GM12878 (cell line): ENCODE measurements at regions not wholly inside any gene's neighbourhood (a gene's known extent, or its start where the extent isn't known, plus 50 kb on each side); places are given as distances from the start of the nearest gene placed in this dataset.

Experiments
- ATAC-seq: fragments of 200-7000 bp; cut with Tn5 transposase; 3 replicates; pipeline ENCODE4 v1.9.1; 2020; ENCODE audit warnings: mild to moderate bottlenecking, moderate library complexity
- BruUV-seq: library from RNA; stranded (reverse); fragments of 400-500 nt; replicated peaks from 2 replicates; lab custom pipeline; 2021; lab: Mats Ljungman, UMichigan
- CTCF ChIA-PET: fragments of 300-600 bp; sonication (Branson Sonifier 250); formaldehyde crosslinking; extraction: SDS; loops from one replicate; lab custom pipeline; 2021; ENCODE audit warnings: inconsistent platforms; lab: Yijun Ruan, JAX
- POLR2A ChIA-PET: fragments of 350-600 bp; formaldehyde crosslinking; extraction: SDS; loops from one replicate; lab custom pipeline; 2021; ENCODE audit warnings: inconsistent platforms; lab: Charles Lee
- RAD21 ChIA-PET: fragments of 300-600 bp; sonication (Branson Sonifier 250); formaldehyde crosslinking; loops from one replicate; lab custom pipeline; 2023; ENCODE audit warnings: antibody characterized with exemption; ENCODE audit not compliant: unreplicated experiment; lab: Charles Lee
- SMC1A ChIA-PET: fragments of 300-600 bp; sonication (Branson Sonifier 250); formaldehyde crosslinking; loops from one replicate; lab custom pipeline; 2023; ENCODE audit not compliant: unreplicated experiment, uncharacterized antibody; lab: Charles Lee
- DNase-seq: peaks from one replicate; pipeline ENCODE4 v3.0.0-alpha.2; 2011; ENCODE audit warnings: low read depth, low spot score
- FAIRE-seq: peaks from 3 replicates; lab custom pipeline; 2011; peaks lifted over from hg19 to GRCh38; lab: Jason Lieb, UNC
- H2AFZ ChIP-seq: 2 replicates; pipeline ENCODE4 v1.6.0; 2011; ENCODE audit warnings: low read depth, low read length, control low read depth; ENCODE audit not compliant: control insufficient read depth
- H3K27ac ChIP-seq: 2 replicates; pipeline ENCODE4 v1.5.1; 2011; ENCODE audit warnings: control low read depth; ENCODE audit not compliant: control insufficient read depth, insufficient read depth
- H3K27me3 ChIP-seq, 2 experiments: replicated peaks in 1 of 2; 2 replicates each; pipeline versions ENCODE4 v1.6.0 to v1.6.1; 2011; ENCODE audit warnings: low read length in 1 of 2; ENCODE audit not compliant: control insufficient read depth in 2 of 2, insufficient read depth in 2 of 2
- H3K36me3 ChIP-seq, 2 experiments: 2 replicates each; pipeline ENCODE4 v1.5.1; 2011; ENCODE audit warnings: low read length in 1 of 2; ENCODE audit not compliant: control insufficient read depth in 2 of 2, insufficient read depth in 2 of 2
- H3K4me1 ChIP-seq: 2 replicates; pipeline ENCODE4 v1.6.1; 2011; ENCODE audit warnings: mild to moderate bottlenecking, low read length, moderate library complexity, mixed read lengths; ENCODE audit not compliant: control insufficient read depth, insufficient read depth
- H3K4me2 ChIP-seq: 2 replicates; pipeline ENCODE4 v1.6.0; 2011; ENCODE audit warnings: control low read depth; ENCODE audit not compliant: control insufficient read depth, insufficient read depth
- H3K4me3 ChIP-seq: fragments of 200-600 bp; sonication (generic); 2 replicates; pipeline ENCODE4 v1.5.1; 2016
- H3K79me2 ChIP-seq: 2 replicates; pipeline ENCODE4 v1.6.0; 2011; ENCODE audit warnings: low read length; ENCODE audit not compliant: control insufficient read depth, insufficient read depth
- H3K9ac ChIP-seq: 2 replicates; pipeline ENCODE4 v1.8.0; 2011; ENCODE audit warnings: low read length, control low read depth, mixed read lengths; ENCODE audit not compliant: control insufficient read depth, insufficient read depth
- H3K9me3 ChIP-seq: replicated peaks from 3 replicates; pipeline ENCODE4 v1.5.1; 2011; ENCODE audit warnings: mild to moderate bottlenecking, low read length; ENCODE audit not compliant: control insufficient read depth, insufficient read depth
- H4K20me1 ChIP-seq: 2 replicates; pipeline ENCODE4 v1.6.0; 2011; ENCODE audit not compliant: control insufficient read depth, insufficient read depth
- BCL11A ChIP-seq: IDR thresholded peaks from 2 replicates; pipeline ENCODE4 v1.6.1; 2011; ENCODE audit warnings: low read depth, low read length
- CHD1 ChIP-seq: IDR thresholded peaks from 2 replicates; pipeline ENCODE4 v1.6.1; 2012; ENCODE audit warnings: low read depth, low read length, improper control_type of control experiment
- CHD2 ChIP-seq: IDR thresholded peaks from 2 replicates; pipeline ENCODE4 v1.6.1; 2011; ENCODE audit warnings: low read depth, low read length, improper control_type of control experiment, borderline replicate concordance
- FOXM1 ChIP-seq: IDR thresholded peaks from 2 replicates; pipeline ENCODE4 v1.6.1; 2012; ENCODE audit warnings: low read depth, mild to moderate bottlenecking, inconsistent platforms, low read length, moderate library complexity
- HDAC6 ChIP-seq: fragments of 200-600 bp; sonication (generic); IDR thresholded peaks from one replicate; pipeline ENCODE4 v1.8.0; 2017; ENCODE audit warnings: antibody characterized with exemption; ENCODE audit not compliant: unreplicated experiment
- JUND ChIP-seq: IDR thresholded peaks from 2 replicates; pipeline ENCODE4 v1.6.1; 2012; ENCODE audit warnings: low read depth, mild to moderate bottlenecking, low read length, improper control_type of control experiment, moderate library complexity
- KDM1A ChIP-seq: fragments of 200-600 bp; sonication (generic); IDR thresholded peaks from 2 replicates; pipeline ENCODE4 v1.6.1; 2016; ENCODE audit warnings: borderline replicate concordance
- SMAD5 ChIP-seq: IDR thresholded peaks from 2 replicates; pipeline ENCODE4 v1.6.1; 2016; ENCODE audit warnings: antibody characterized with exemption, low read depth
- ZNF207 ChIP-seq: fragments of 450-650 bp; IDR thresholded peaks from 2 replicates; pipeline ENCODE4 v1.6.1; 2014; ENCODE audit warnings: antibody characterized with exemption, mild to moderate bottlenecking, borderline replicate concordance
- WGBS: methylation state at CpG from one replicate; pipeline ENCODE4 v1.1.6; 2016; ENCODE audit warnings: low lambda C conversion rate; ENCODE audit not compliant: insufficient replicate concordance, insufficient coverage; ENCODE audit errors: missing lambda C conversion rate; 5-methylcytosine and 5-hydroxymethylcytosine counted together
- in situ Hi-C: fragments of 300-500 bp; cut with MboI; formaldehyde crosslinking; loops from 9 replicates; pipeline ENCODE4 v1.14.3; 2018; ENCODE audit warnings: mixed read lengths
- intact Hi-C: fragments of 100-400 bp; cut with micrococcal nuclease; formaldehyde crosslinking; loops from one replicate; pipeline ENCODE4 v1.14.2; 2022; ENCODE audit not compliant: unreplicated experiment
- TF ChIP-seq, protein P1 (sequence below): fragments of 450-650 bp; IDR thresholded peaks from 2 replicates; pipeline ENCODE4 v1.6.1; 2017; ENCODE audit warnings: antibody characterized with exemption, mild to moderate bottlenecking, moderate library complexity
- TF ChIP-seq, protein P2 (sequence below): IDR thresholded peaks from 2 replicates; pipeline ENCODE4 v1.6.1; 2011; ENCODE audit warnings: borderline replicate concordance, low read depth, mild to moderate bottlenecking, moderate library complexity, low read length; ENCODE audit not compliant: insufficient read depth, poor library complexity, severe bottlenecking
- TF ChIP-seq, protein P3 (sequence below): fragments of 450-650 bp; IDR thresholded peaks from 2 replicates; pipeline ENCODE4 v1.6.1; 2017; ENCODE audit warnings: mild to moderate bottlenecking, low read depth, inconsistent platforms; ENCODE audit not compliant: poor library complexity, severe bottlenecking
- TF ChIP-seq, protein P4 (sequence below): fragments of 450-650 bp; formaldehyde crosslinking; IDR thresholded peaks from 2 replicates; pipeline ENCODE4 v1.4.0; 2022; ENCODE audit warnings: mild to moderate bottlenecking, moderate library complexity

DNA sequence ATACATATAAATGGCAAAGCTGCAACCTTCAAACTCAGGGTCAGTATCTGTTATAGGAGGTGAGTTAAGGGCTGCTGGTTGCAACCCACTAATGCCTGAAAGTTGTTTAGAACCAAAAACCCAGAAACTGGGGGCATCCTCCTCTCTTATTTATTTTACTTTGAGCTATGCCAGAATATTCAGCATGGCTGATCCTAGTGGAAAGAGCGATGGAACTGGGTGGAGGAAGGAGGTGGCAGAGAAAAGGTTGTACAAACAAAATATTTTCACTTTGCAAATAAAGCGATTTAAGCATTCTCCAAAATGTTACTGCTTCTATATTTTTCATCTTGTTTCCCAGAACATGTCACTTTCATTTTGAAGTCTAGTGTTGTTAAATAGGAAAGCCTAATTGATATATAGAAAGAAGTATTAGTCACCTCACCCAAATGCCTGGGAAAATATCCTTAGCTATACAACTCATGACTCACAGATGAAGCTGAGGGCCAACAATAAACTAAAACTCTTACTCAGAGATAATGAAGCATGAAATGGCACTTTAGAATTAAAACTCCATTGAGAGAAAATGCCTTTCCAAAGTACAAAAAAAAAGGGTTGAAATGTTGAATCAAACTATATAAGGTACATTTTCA, 251.4 kb upstream of the UBE2E3 start (continued):
- TF ChIP-seq JUND (no peak), FOXM1 (no peak), KDM1A (no peak)
- TF ChIP-seq, protein P1, sequence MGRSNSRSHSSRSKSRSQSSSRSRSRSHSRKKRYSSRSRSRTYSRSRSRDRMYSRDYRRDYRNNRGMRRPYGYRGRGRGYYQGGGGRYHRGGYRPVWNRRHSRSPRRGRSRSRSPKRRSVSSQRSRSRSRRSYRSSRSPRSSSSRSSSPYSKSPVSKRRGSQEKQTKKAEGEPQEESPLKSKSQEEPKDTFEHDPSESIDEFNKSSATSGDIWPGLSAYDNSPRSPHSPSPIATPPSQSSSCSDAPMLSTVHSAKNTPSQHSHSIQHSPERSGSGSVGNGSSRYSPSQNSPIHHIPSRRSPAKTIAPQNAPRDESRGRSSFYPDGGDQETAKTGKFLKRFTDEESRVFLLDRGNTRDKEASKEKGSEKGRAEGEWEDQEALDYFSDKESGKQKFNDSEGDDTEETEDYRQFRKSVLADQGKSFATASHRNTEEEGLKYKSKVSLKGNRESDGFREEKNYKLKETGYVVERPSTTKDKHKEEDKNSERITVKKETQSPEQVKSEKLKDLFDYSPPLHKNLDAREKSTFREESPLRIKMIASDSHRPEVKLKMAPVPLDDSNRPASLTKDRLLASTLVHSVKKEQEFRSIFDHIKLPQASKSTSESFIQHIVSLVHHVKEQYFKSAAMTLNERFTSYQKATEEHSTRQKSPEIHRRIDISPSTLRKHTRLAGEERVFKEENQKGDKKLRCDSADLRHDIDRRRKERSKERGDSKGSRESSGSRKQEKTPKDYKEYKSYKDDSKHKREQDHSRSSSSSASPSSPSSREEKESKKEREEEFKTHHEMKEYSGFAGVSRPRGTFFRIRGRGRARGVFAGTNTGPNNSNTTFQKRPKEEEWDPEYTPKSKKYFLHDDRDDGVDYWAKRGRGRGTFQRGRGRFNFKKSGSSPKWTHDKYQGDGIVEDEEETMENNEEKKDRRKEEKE = no peak

DNA sequence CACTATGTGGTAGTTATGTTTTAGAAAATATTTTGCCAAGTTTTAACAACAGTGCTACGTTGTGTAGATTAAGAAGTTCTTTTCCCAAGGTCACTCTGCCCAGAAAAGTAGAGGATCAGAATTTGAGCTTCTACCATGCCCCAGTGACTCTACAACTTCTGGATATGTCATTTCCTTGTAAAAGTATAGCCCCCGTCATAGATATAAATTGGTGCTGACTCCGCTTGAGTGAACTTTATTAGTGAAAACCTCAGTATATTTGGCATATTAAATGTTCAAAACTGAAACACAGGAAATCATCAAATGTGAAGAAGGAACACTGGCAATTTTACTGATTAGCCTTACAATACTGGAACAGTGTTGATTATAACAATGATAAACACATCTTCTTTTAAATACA, 256.7 kb upstream of the UBE2E3 start:
- no peak overlapping the region for H2AFZ ChIP-seq
- ChIA-PET SMC1A (no interaction called here), CTCF (no interaction called here), POLR2A (no interaction called here), RAD21 (no interaction called here)
- H3K36me3 ChIP-seq = no peaks in the 10 kb centered on the region
- H4K20me1 ChIP-seq = no peaks in the 10 kb centered on the region
- H3K4me1 ChIP-seq = no peaks in the 10 kb centered on the region
- no peaks in the 10 kb centered on the region for H3K9me3 ChIP-seq
- BruUV-seq = no TSS peak
- no peak overlapping the region for H3K27ac ChIP-seq
- H3K9ac ChIP-seq = no peak overlapping the region
- in situ Hi-C loops = no loop called here
- DNase-seq = no peak
- no peak for ATAC-seq
- WGBS = 21% methylated on average over 3 of the region's 3 CpGs
- no peaks in the 10 kb centered on the region for H3K27me3 ChIP-seq
- no peak overlapping the region for H3K4me2 ChIP-seq
- H3K4me3 ChIP-seq = no peak overlapping the region
- intact Hi-C loops = no loop called here
- H3K79me2 ChIP-seq = no peaks in the 10 kb centered on the region
- no peak for FAIRE-seq
- TF ChIP-seq BCL11A (no peak), ZNF207 (no peak), CHD1 (no peak), CHD2 (no peak), HDAC6 (no peak), SMAD5 (no peak)
- TF ChIP-seq, protein P2, sequence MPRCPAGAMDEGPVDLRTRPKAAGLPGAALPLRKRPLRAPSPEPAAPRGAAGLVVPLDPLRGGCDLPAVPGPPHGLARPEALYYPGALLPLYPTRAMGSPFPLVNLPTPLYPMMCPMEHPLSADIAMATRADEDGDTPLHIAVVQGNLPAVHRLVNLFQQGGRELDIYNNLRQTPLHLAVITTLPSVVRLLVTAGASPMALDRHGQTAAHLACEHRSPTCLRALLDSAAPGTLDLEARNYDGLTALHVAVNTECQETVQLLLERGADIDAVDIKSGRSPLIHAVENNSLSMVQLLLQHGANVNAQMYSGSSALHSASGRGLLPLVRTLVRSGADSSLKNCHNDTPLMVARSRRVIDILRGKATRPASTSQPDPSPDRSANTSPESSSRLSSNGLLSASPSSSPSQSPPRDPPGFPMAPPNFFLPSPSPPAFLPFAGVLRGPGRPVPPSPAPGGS = no peak
- TF ChIP-seq, protein P3, sequence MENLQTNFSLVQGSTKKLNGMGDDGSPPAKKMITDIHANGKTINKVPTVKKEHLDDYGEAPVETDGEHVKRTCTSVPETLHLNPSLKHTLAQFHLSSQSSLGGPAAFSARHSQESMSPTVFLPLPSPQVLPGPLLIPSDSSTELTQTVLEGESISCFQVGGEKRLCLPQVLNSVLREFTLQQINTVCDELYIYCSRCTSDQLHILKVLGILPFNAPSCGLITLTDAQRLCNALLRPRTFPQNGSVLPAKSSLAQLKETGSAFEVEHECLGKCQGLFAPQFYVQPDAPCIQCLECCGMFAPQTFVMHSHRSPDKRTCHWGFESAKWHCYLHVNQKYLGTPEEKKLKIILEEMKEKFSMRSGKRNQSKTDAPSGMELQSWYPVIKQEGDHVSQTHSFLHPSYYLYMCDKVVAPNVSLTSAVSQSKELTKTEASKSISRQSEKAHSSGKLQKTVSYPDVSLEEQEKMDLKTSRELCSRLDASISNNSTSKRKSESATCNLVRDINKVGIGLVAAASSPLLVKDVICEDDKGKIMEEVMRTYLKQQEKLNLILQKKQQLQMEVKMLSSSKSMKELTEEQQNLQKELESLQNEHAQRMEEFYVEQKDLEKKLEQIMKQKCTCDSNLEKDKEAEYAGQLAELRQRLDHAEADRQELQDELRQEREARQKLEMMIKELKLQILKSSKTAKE = no peak
- TF ChIP-seq, protein P4, sequence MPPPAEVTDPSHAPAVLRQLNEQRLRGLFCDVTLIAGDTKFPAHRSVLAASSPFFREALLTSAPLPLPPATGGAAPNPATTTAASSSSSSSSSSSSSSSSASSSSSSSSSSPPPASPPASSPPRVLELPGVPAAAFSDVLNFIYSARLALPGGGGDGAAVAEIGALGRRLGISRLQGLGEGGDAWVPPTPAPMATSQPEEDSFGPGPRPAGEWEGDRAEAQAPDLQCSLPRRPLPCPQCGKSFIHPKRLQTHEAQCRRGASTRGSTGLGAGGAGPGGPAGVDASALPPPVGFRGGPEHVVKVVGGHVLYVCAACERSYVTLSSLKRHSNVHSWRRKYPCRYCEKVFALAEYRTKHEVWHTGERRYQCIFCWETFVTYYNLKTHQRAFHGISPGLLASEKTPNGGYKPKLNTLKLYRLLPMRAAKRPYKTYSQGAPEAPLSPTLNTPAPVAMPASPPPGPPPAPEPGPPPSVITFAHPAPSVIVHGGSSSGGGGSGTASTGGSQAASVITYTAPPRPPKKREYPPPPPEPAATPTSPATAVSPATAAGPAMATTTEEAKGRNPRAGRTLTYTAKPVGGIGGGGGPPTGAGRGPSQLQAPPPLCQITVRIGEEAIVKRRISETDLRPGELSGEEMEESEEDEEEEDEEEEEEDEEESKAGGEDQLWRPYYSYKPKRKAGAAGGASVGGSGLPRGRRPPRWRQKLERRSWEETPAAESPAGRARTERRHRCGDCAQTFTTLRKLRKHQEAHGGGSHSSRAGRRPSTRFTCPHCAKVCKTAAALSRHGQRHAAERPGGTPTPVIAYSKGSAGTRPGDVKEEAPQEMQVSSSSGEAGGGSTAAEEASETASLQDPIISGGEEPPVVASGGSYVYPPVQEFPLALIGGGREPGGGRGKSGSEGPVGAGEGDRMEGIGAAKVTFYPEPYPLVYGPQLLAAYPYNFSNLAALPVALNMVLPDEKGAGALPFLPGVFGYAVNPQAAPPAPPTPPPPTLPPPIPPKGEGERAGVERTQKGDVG = no peak
